ENCODE measurements at regions not wholly inside any gene's neighbourhood (a gene's known extent, or its start where the extent isn't known, plus 50 kb on each side); places are given as distances from the start of the nearest gene placed in this dataset.
A peak's percentile ranks its signal among the peaks of the same experiment; 100 is the strongest.

- no peak for DNase-seq (ENCODE audit: extremely low spot score)
- H3K4me1 ChIP-seq: peaks cover 0 to under 1% (median 0%) of the 10 kb centered on the region in 4 donors
- H3K36me3 ChIP-seq: no peaks in the 10 kb centered on the region
- H3K4me3 ChIP-seq: no peak overlapping the region
- no peaks in the 10 kb centered on the region for H3K27me3 ChIP-seq
- intact Hi-C loops (cut with DNase I): no loop called here
- WGBS: 60% methylated on average over 1 of the region's 1 CpG
- H3K9me3 ChIP-seq: no peaks in the 10 kb centered on the region
- no peak for TF ChIP-seq EP300 (IDR thresholded peaks at IDR 0.05)
- TF ChIP-seq POLR2A (IDR thresholded peaks at IDR 0.05; ENCODE audit: low read depth): no peak
- no peak for TF ChIP-seq CTCF (IDR thresholded peaks at IDR 0.05)
- no peak for TF ChIP-seq POLR2AphosphoS5 (IDR thresholded peaks at IDR 0.05)
- no peak overlapping the region for H3K27ac ChIP-seq (replicated peaks in 1 of 4)
Measured at GRCh38 chr15:87715252-87715651, 541.3 kb downstream of the NTRK3 start.

- no peak overlapping the region for H3K4me3 ChIP-seq
- peaks cover 0 to 7% (median 0%) of the 10 kb centered on the region in 4 donors for H3K4me1 ChIP-seq
- intact Hi-C loops (cut with DNase I): no loop called here
- H3K9me3 ChIP-seq: no peaks in the 10 kb centered on the region
- no peaks in the 10 kb centered on the region for H3K27me3 ChIP-seq
- no peak overlapping the region for H3K27ac ChIP-seq (replicated peaks in 1 of 4)
- peak; percentile 21 for DNase-seq (ENCODE audit: extremely low spot score)
- 100% methylated on average over 1 of the region's 1 CpG for WGBS
- no peaks in the 10 kb centered on the region for H3K36me3 ChIP-seq
- no peak for TF ChIP-seq EP300 (IDR thresholded peaks at IDR 0.05)
- TF ChIP-seq CTCF (IDR thresholded peaks at IDR 0.05): no peak
- TF ChIP-seq POLR2AphosphoS5 (IDR thresholded peaks at IDR 0.05): no peak
- TF ChIP-seq POLR2A (IDR thresholded peaks at IDR 0.05; ENCODE audit: low read depth): no peak
Measured at GRCh38 chr15:87713475-87713879, 543.1 kb downstream of the NTRK3 start.

GRCh38 chr15:87712211-87712610 lies 544.3 kb downstream of the NTRK3 start:
- intact Hi-C loops (cut with DNase I): no loop called here
- Histone ChIP-seq H3K27ac (replicated peaks in 1 of 4) (no peak overlapping the region), H3K27me3 (no peaks in the 10 kb centered on the region), H3K9me3 (no peaks in the 10 kb centered on the region), H3K36me3 (no peaks in the 10 kb centered on the region), H3K4me3 (no peak overlapping the region), H3K4me1 (peaks cover 0 to 7% (median 0%) of the 10 kb centered on the region in 4 donors)
- DNase-seq (ENCODE audit: extremely low spot score): peak; percentile 60
- TF ChIP-seq POLR2AphosphoS5 (IDR thresholded peaks at IDR 0.05): no peak
- 49% methylated on average over 2 of the region's 2 CpGs for WGBS

GRCh38 chr15:87711026-87711425 lies 545.5 kb downstream of the NTRK3 start:
- Histone ChIP-seq H3K27ac (replicated peaks in 1 of 4) (no peak overlapping the region), H3K27me3 (no peaks in the 10 kb centered on the region), H3K36me3 (no peaks in the 10 kb centered on the region), H3K4me3 (no peak overlapping the region), H3K9me3 (no peaks in the 10 kb centered on the region), H3K4me1 (peaks cover 0 to 7% (median 0%) of the 10 kb centered on the region in 4 donors)
- intact Hi-C loops (cut with DNase I): no loop called here
- DNase-seq (ENCODE audit: extremely low spot score): no peak
- TF ChIP-seq POLR2AphosphoS5 (IDR thresholded peaks at IDR 0.05) (no peak), EP300 (IDR thresholded peaks at IDR 0.05) (no peak), POLR2A (IDR thresholded peaks at IDR 0.05; ENCODE audit: low read depth) (no peak), CTCF (IDR thresholded peaks at IDR 0.05) (no peak)
- 63% methylated on average over 6 of the region's 6 CpGs for WGBS

GRCh38 chr15:87710406-87710805 lies 546.1 kb downstream of the NTRK3 start:
- TF ChIP-seq CTCF (IDR thresholded peaks at IDR 0.05) (no peak), EP300 (IDR thresholded peaks at IDR 0.05) (no peak), POLR2A (IDR thresholded peaks at IDR 0.05; ENCODE audit: low read depth) (no peak)
- intact Hi-C loops (cut with DNase I): no loop called here

More at GRCh38 chr15:87710406-87710805, 546.1 kb downstream of the NTRK3 start:
- no peaks in the 10 kb centered on the region for H3K27me3 ChIP-seq
- H3K36me3 ChIP-seq: no peaks in the 10 kb centered on the region
- no peak overlapping the region for H3K27ac ChIP-seq (replicated peaks in 1 of 4)
- DNase-seq (ENCODE audit: extremely low spot score): peak; percentile 89
- peaks cover 0 to 7% (median 0%) of the 10 kb centered on the region in 4 donors for H3K4me1 ChIP-seq
- no peaks in the 10 kb centered on the region for H3K9me3 ChIP-seq
- 50% methylated on average over 7 of the region's 7 CpGs for WGBS
- H3K4me3 ChIP-seq: no peak overlapping the region
